Testis (tissue), 2 donors: ENCODE measurements at regions not wholly inside any gene's neighbourhood (a gene's known extent, or its start where the extent isn't known, plus 50 kb on each side); places are given as distances from the start of the nearest gene placed in this dataset.

ENCODE experiments used
- CTCF ChIP-seq, 3 experiments: fragments of 450-650 bp in 2 of 3; fragments of 200-600 bp in 1 of 3; sonication (generic) in 1 of 3; IDR thresholded peaks; one replicate each; pipeline ENCODE4 v1.5.1; 2016 to 2019; ENCODE audit warnings: antibody characterized with exemption in 3 of 3, mild to moderate bottlenecking in 2 of 3, moderate library complexity in 1 of 3
- POLR2A ChIP-seq: fragments of 450-650 bp; IDR thresholded peaks from one replicate; pipeline ENCODE4 v1.6.1; 2017; ENCODE audit warnings: antibody characterized with exemption, mild to moderate bottlenecking, moderate library complexity

GRCh38 chr1:42037161-42037560 lies 116.0 kb upstream of the GUCA2B start:
- no peak for TF ChIP-seq POLR2A
- no peak for TF ChIP-seq CTCF (IDR thresholded peaks at IDR 0.05)
